ENCODE measurements at regions not wholly inside any gene's neighbourhood (a gene's known extent, or its start where the extent isn't known, plus 50 kb on each side); places are given as distances from the start of the nearest gene placed in this dataset.

DNA sequence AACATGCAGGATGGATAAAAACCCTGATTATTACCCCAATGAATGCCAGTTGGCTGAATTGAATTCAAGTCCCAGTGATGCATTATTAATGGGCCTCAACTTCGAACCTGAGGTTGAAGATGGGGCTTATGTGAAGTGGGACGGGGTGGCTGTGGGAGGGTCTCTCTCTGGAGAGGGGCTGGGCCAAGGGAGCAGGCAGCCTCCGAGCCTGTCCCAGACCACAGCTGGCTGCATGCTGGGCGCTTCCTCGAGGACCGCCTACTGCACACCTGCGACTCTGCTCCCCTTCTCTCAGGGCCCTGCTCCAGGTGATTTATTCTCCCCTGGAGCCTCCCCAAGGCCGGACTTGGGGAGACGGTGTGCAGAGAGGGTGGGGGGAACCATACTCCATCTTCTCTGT, 568.3 kb downstream of the CCDC171 start:
- Histone ChIP-seq H3K14ac (ENCODE audit: insufficient read depth, low read length) (no peak overlapping the region), H3K9me3 (ENCODE audit: control insufficient read depth, low read depth, low read length) (no peaks in the 10 kb centered on the region), H3K27ac (ENCODE audit: insufficient read length, low read depth, low read length) (no peak overlapping the region), H2BK15ac (ENCODE audit: low read depth, low read length) (no peak overlapping the region), H3K79me1 (ENCODE audit: insufficient read depth, low read depth, low read length, poor library complexity, severe bottlenecking) (no peaks in the 10 kb centered on the region), H2BK12ac (ENCODE audit: insufficient read length, low read depth, low read length) (no peak overlapping the region), H3K27me3 (ENCODE audit: insufficient read depth, low read length) (no peaks in the 10 kb centered on the region), H2BK20ac (ENCODE audit: low read depth, low read length, poor library complexity, severe bottlenecking) (no peak overlapping the region), H2BK120ac (ENCODE audit: low read depth, low read length, poor library complexity, severe bottlenecking) (no peak overlapping the region), H3K79me2 (ENCODE audit: insufficient read depth, low read length) (no peaks in the 10 kb centered on the region), H4K5ac (ENCODE audit: insufficient read length, low read depth, low read length) (no peak overlapping the region), H2AK5ac (ENCODE audit: insufficient read length, low read length) (no peak overlapping the region), H3K4me1 (ENCODE audit: insufficient read depth, low read length) (no peaks in the 10 kb centered on the region; the same call in 1 of the 2 replicates), H3K56ac (ENCODE audit: insufficient read length, low read depth, low read length) (no peak overlapping the region), H4K20me1 (ENCODE audit: control insufficient read depth, insufficient read depth, insufficient read length) (no peaks in the 10 kb centered on the region), H3K23me2 (ENCODE audit: insufficient read length, low read depth, low read length, poor library complexity, severe bottlenecking) (no peaks in the 10 kb centered on the region), H4K91ac (ENCODE audit: insufficient read length, low read depth, low read length) (no peak overlapping the region), H3K4me2 (ENCODE audit: insufficient read depth, insufficient read length, low read length) (no peak overlapping the region), H3K23ac (ENCODE audit: insufficient read length, low read depth, low read length) (no peak overlapping the region), H2BK5ac (ENCODE audit: insufficient read length, low read length) (no peak overlapping the region), H4K8ac (replicated peaks; ENCODE audit: insufficient read length, low read depth, low read length) (no peak overlapping the region), H3K9ac (ENCODE audit: extremely low read depth, insufficient read length, low read length) (no peak overlapping the region), H2AFZ (ENCODE audit: low read length) (no peak overlapping the region), H3T11ph (ENCODE audit: low read length) (no peak overlapping the region), H3K4ac (ENCODE audit: low read depth, low read length) (no peak overlapping the region), H3K18ac (ENCODE audit: insufficient read length, low read depth, low read length) (no peak overlapping the region)
- DNase-seq: no peak
- WGBS (ENCODE audit: extremely low coverage, insufficient read length, low lambda C conversion rate): no CpG with 5 or more reads among the region's 9 CpGs
- H3K9me3 Mint-ChIP-seq: no peaks in the 10 kb centered on the region; a peak in 1 of 5 replicates
- no peak overlapping the region for H3K27ac Mint-ChIP-seq
- no peaks in the 10 kb centered on the region for H3K27me3 Mint-ChIP-seq (ENCODE audit: low read depth)
- TF ChIP-seq, protein P1, sequence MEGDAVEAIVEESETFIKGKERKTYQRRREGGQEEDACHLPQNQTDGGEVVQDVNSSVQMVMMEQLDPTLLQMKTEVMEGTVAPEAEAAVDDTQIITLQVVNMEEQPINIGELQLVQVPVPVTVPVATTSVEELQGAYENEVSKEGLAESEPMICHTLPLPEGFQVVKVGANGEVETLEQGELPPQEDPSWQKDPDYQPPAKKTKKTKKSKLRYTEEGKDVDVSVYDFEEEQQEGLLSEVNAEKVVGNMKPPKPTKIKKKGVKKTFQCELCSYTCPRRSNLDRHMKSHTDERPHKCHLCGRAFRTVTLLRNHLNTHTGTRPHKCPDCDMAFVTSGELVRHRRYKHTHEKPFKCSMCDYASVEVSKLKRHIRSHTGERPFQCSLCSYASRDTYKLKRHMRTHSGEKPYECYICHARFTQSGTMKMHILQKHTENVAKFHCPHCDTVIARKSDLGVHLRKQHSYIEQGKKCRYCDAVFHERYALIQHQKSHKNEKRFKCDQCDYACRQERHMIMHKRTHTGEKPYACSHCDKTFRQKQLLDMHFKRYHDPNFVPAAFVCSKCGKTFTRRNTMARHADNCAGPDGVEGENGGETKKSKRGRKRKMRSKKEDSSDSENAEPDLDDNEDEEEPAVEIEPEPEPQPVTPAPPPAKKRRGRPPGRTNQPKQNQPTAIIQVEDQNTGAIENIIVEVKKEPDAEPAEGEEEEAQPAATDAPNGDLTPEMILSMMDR (conservative IDR thresholded peaks at IDR 0.05): no peak
- no peak overlapping the region for H3K4me3 Mint-ChIP-seq
- no peaks in the 10 kb centered on the region; a peak in 1 of 7 replicates for H3K36me3 Mint-ChIP-seq (ENCODE audit: insufficient read depth in 1 of 3, low read depth in 3 of 3)
- peaks cover 8 to 11% of the 10 kb centered on the region in 2 experiments for H3K4me1 Mint-ChIP-seq
